Activated T-helper 1 cell treated with Interleukin-2 at 50 U/mL for 16 hours (primary cell): ENCODE measurements at regions not wholly inside any gene's neighbourhood (a gene's known extent, or its start where the extent isn't known, plus 50 kb on each side); places are given as distances from the start of the nearest gene placed in this dataset.

Experiments used
- DNase-seq: peaks from one replicate; pipeline ENCODE4 v3.0.0-alpha.2; 2020; ENCODE audit warnings: low read depth

- DNase-seq, result no peak
Measured at GRCh38 chrX:13266641-13267345, 53.1 kb downstream of the ATXN3L start.

DNA sequence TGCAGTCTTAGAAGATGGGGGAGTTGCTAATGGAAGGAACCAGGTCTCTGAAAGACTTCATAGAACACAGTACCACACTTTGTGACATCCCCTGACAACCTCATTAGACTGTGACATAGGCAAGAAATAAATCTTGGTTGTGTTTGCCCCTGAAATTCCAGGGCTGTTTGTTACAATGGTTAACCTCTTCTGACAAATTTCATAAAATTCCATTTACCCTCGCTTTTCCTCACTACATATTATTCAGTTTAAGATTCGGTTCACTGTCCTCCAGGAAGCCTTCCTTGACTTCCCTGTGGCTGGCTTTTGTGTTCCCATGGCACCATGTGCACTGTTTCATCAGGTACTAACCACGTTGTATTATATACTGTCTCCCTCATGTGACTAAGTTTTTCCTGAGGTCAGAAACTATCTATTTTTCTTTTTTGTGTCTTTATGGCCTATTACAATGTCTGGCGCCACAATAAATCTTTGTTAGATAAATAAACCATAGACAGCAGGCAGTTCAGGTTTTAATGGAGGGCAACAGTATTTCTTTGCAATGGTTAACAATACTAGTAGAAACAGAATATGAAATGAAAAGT, 54.2 kb downstream of the ATXN3L start:
- DNase-seq, result no peak

DNA sequence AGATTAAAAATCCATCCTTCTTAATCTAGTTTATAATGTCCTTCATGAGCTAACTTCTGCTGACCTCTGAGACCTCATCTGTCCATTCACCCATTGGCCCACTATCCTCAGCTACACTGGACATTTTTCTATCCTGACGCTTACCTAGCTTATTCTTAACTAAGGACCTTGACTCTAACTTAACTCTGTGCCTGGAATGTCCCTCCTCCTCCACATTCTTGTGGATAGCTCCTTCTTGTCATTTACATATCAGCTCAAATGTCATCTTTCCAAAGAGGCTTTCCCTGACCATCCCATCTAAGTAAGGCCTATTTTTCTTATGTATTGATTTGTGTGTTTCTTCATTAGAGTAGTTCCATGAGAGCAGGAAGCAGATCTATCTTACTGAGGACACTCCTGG, 54.7 kb downstream of the ATXN3L start:
- no peak for DNase-seq

DNA sequence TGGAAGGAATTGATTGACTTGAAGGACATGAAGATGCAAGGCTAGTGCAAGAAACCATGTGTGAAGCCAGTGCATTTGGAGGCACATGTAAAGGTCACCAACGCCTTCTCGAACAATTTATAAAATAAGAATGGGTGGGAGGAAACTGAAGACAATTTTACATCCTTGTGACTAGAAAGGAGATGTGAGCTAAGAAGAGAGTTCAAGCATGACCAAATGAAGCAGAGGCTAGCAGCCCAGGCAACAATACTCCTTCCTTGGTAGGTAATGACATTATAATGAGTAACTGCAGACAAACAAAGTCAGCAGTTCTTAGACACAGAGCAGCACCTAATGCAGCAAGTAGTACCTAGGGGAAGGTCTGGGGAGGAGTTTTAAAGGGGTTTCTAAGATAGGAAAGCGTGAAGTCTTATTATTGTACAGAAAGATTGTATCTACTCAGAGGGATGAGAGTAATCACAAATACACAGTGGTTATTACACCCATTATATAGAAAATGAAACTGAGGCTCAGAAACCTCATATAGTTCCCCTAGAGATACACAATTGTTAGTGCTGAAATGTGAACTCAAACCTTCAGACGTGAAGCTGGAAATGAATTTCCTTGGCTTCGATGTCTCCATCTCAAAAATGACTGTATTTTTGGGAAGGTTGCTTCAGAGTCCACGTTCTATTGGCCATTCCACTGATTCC, 56.1 kb downstream of the ATXN3L start:
- DNase-seq, result no peak

DNA sequence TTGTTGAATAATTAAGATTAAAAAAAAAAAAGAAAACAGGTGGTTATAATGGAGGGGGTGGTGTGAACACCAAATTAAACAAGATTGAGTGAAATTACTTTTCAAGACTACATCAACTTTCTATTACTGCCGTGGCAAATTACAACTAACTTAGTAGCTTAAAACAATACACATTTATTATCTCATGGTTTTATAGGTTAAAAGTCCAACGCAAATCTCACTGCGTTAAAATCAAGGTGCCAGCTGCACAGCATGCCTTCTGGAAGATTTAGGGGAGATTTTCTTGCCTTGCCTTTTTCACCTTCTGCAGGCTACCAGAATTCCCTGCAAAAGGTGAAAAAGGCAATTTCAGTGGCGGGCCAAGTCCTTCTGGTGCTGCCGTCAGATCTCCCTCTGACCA, 58.5 kb downstream of the ATXN3L start:
- DNase-seq, result no peak

GRCh38 chrX:13260598-13260997, 59.3 kb downstream of the ATXN3L start:
- DNase-seq, result no peak

DNA sequence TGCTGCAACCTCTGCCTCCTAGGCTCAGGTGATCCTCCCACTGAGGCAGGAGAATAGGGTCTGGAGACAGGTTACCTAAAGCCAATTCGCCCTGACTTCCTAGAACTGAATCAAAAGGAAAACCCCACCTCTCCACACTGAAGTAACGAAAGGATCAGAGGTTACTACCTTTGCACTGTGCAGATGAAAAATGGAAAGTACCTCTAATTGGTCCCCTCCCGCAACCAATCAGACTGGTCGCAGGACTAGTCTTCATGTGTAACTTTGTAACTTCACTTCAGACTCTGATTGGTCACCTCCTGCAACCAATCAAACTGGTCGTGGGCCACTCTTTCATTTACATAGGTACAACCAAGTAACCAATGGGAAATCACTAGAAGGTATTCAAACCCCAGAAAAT, 61.1 kb downstream of the ATXN3L start:
- no peak for DNase-seq

DNA sequence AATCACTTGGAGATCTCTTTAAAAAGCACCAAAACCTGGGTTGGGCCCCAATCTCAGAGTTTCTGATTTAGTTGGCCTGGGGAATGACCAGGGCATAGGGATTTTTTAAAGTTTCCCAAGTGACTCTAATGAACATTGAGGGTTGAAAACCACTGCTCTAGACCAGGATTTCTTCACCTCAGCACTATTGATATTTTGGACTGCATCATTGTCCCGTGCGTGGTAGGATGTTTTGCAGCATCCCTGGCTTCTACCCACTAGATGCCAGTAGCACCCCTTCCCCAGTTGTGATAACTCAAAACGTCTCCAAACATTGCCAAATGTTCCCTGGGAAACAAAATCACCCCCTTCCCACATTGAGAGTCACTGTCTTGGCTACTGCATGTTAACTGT, 61.8 kb downstream of the ATXN3L start:
- no peak for DNase-seq

DNA sequence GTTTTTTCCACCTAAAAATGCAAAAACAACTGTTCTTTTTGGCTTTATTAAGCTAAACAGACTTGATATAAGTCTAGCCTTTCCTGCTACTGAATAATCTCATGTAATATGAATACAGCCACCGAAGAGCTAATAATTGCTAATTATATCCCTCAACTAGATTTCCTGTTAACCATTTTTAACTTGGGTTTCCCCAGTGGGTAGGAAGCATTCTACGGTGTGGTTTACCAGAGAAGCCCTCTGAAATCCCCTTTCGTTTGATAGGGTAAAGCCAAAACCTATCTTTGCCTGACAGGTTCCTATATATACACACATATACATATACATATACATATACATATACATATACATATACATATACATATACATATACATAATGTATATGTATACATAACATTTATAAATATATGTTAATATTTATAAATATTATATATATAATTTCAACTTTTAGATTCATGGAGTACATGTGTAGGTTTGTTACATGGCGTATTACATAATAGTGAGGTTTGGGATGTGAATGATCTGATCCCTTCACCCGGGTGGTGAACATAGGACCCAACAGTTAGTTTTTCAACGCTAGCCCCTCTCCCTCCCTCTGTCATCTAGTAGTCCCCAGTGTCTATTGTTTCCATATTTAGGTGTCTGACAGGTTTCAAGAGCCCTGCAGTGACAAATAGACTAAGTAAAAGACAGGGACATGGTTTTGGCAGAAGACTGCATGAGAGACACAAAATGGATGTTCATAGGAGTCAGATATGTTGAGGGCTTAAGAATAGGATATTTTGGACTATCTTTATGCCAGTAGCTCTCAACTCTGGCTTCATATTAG, 62.4 kb downstream of the ATXN3L start:
- no peak for DNase-seq

GRCh38 chrX:13256603-13257002, 63.2 kb downstream of the ATXN3L start:
- DNase-seq, result no peak

DNA sequence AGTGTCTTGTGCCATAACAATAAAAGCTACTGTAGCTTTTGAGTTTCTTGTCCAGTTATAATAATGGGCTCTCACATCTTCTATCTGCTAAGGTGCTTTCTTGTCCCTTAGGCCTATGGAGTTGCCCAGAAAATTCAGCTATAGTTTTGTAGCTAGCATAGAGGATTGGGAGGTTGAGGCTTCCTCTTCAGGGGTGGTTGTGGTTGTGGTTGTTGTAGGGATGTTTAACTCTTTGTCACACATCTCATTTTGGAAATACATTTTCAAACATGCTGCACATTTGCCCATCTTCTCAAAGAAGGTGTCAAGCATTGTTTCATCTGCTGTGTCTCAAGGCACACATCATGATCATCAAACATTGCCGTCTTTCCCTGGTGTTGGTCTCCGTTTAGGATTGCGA, 65.0 kb downstream of the ATXN3L start:
- DNase-seq, result no peak

- no peak for DNase-seq
Measured at GRCh38 chrX:13254076-13254785, 65.6 kb downstream of the ATXN3L start.

- DNase-seq, result no peak
Measured at GRCh38 chrX:13253223-13253622, 66.6 kb downstream of the ATXN3L start.

- no peak for DNase-seq
Measured at GRCh38 chrX:13252726-13253125, 67.1 kb downstream of the ATXN3L start.

GRCh38 chrX:13250826-13251580, 68.8 kb downstream of the ATXN3L start:
- no peak for DNase-seq

DNA sequence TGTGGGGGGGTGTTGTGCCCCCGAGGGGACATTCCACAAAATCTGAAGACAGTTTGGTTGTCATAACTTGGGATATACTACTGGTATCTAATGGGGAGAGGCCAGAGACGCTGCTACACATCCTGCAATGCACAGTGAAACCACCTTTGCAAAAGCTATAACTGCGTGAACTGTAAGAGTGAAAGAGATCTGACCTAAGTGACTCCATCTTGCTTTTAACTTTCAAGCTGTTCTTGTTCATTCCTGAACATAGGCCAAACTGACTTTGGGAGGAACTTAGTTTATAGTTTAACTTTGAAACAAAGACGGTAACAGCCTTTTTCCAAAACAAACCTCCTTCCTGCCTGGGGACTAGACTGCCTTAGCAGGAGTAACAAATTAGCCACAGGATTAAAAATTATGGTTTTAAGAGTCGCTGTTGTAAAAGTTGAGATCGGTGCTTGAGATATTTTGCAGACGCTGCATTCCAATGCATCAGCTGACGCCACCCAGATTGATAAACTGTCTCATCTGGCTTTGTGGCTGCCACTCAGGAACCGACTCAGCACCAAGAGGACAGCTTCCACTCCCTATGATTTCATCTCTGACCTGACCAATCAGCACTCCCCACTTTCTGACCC, 70.9 kb downstream of the ATXN3L start:
- DNase-seq, result no peak

DNA sequence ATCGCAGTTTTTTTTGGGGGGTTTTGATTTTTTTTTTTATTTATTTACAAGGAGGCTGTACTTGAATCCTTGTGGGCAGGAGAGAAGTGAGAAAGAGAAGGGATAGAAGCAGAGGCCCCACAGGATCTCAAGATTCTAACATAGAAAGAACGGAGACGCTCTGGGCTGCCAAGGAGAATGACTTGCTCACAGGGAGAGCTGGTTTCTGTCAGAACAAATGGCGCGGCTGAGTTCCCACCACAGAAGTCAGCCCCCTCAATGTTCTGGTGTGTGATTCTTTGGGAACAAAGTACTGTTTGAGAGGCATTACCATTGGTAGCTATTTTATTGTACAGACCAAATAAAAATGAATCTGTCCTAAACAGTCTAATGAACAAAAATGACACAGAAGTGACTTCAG, 80.6 kb downstream of the ATXN3L start:
- no peak for DNase-seq

DNA sequence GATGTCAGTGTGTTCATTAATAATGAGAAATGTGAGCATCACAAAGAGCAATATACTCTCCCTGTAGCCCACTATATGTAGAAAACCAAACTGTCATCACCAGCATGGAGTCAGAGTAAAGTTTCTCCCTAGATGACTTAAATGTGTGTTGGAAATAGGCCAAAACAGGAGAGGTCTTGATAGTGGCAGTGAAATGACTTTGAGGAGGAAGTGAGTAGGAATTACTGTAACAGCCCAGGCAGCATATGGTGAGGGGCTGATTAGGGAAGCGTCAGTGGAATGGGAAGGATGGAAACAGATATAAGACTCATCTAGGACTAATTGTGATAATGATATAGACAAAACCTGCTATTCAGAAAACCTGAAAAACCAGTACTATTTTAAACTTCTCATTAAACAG, 83.9 kb downstream of the ATXN3L start:
- no peak for DNase-seq

GRCh38 chrX:13232484-13232883, 87.4 kb downstream of the ATXN3L start:
- no peak for DNase-seq

DNA sequence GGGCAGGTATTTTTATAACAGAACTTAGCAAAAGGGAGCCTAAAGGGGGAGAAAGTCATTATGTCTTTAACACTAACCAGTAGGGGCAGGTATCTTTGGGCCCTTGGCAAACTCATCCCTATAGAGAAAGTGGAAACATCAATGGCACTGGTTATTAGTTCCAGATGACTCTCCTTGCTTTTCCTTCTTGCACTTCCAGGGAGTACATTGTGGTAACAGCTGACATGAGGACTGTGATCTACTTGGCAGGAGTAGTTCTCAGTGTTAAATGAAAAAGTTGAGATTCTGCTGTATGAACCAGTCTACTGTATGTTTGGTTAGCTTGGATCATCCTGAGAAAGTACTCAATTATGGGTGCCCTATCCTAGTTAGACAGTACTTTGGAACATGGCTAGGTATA, 93.6 kb downstream of the ATXN3L start:
- DNase-seq, result no peak
